ENCODE measurements at regions not wholly inside any gene's neighbourhood (a gene's known extent, or its start where the extent isn't known, plus 50 kb on each side); places are given as distances from the start of the nearest gene placed in this dataset.

GRCh38 chr18:10041180-10041579, 127.4 kb downstream of the VAPA start:
- Histone ChIP-seq H3K36me3 (ENCODE audit: low read depth) (no peaks in the 10 kb centered on the region), H3K4me1 (ENCODE audit: low read depth) (no peaks in the 10 kb centered on the region), H3K4me3 (no peak overlapping the region), H3K9me3 (peaks cover 8% of the 10 kb centered on the region)
- intact Hi-C loops (cut with DNase I, micrococcal nuclease) = no loop called here
- TF ChIP-seq CTCF (IDR thresholded peaks at IDR 0.05) = no peak
- DNase-seq = peak in 1 of 3 donors; percentile 30
- peak; percentile 70 for ATAC-seq

DNA sequence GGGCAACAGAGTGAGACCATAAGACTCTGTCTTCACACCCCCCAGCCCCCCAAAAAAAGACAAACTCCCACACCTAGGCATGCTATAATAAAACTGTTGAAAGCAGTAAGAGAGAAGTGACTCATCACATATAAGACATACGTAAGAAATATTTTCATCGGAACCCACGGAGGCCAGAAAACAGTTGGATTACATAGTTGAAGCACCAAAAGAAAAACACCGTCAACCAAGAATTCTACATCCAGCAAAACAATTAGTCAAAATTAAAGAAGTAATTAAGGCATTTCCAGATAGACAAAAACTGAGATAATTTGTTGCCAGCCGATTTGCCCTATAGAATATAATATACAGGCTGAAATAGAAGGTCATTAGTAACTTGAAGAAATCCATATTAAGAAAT, 128.7 kb downstream of the VAPA start:
- DNase-seq = no peak
- no peak overlapping the region for H3K4me3 ChIP-seq
- H3K4me1 ChIP-seq (ENCODE audit: low read depth) = no peaks in the 10 kb centered on the region
- H3K9me3 ChIP-seq = peaks cover 8% of the 10 kb centered on the region
- ATAC-seq = no peak
- no peaks in the 10 kb centered on the region for H3K36me3 ChIP-seq (ENCODE audit: low read depth)
- TF ChIP-seq CTCF (IDR thresholded peaks at IDR 0.05) = no peak
- intact Hi-C loops (cut with DNase I, micrococcal nuclease) = no loop called here

DNA sequence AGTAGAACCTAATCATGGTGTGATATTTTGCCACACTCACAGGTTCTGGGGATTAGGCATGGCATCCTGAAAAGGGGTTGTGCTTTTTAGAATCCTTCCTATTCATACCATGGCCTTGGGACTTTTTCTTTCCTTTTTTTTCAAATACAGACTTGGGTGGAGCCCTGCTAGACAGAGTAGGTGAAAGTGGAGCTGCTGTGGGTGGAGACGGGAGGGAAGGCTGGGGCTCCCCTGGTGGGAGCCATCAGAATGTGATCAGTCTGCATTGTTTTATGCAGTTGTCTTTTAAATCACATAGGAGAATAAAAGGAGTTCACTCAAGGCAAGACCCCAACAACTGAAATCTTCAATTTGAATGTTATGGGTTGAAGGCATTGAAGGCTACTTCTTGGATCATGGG, 130.2 kb downstream of the VAPA start:
- DNase-seq = no peak
- Histone ChIP-seq H3K9me3 (peaks cover 8% of the 10 kb centered on the region), H3K4me1 (ENCODE audit: low read depth) (no peaks in the 10 kb centered on the region), H3K36me3 (ENCODE audit: low read depth) (no peaks in the 10 kb centered on the region), H3K4me3 (no peak overlapping the region)
- intact Hi-C loops (cut with DNase I, micrococcal nuclease) = no loop called here
- TF ChIP-seq CTCF (IDR thresholded peaks at IDR 0.05) = no peak
- no peak for ATAC-seq

DNA sequence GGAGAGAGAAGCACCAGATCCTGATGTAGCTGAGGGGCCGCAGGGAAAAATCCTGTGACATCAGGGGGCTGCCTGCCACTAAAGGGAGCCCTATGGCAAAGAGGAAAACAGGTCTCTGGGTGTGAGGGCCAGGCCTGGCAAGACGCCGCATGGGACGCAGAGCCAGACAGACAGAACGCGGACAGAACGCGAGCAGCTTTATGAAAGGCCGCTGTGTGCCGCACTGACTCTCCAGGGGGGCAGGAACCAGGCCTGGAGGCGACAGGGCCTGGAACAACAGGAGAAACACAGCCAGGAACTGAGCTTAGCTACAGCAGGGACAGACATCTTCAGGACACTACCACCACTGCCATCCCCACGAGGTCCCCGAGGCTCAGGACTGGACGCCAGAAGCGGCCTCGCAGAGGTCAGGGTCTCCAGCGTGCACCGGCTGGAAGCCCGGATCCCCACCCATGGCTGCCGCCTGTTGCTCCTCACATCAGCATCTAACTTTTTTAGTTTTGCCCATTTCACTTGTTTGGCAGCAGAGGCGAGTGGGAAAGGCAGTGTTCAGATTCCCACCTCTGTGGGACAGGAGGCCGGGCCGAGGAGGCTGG, 131.6 kb downstream of the VAPA start:
- no peak for DNase-seq
- Histone ChIP-seq H3K4me3 (no peak overlapping the region), H3K36me3 (ENCODE audit: low read depth) (no peaks in the 10 kb centered on the region), H3K4me1 (ENCODE audit: low read depth) (no peaks in the 10 kb centered on the region), H3K9me3 (peaks cover 8% of the 10 kb centered on the region)
- ATAC-seq = no peak
- no peak for TF ChIP-seq CTCF (IDR thresholded peaks at IDR 0.05)
- intact Hi-C loops (cut with DNase I, micrococcal nuclease) = no loop called here

- DNase-seq (no peak), ATAC-seq (no peak)
- intact Hi-C loops (cut with DNase I, micrococcal nuclease) = no loop called here
- H3K4me3 ChIP-seq = no peak overlapping the region
- no peaks in the 10 kb centered on the region for H3K36me3 ChIP-seq (ENCODE audit: low read depth)
- no peak for TF ChIP-seq CTCF (IDR thresholded peaks at IDR 0.05)
- peaks cover 8% of the 10 kb centered on the region for H3K9me3 ChIP-seq
- no peaks in the 10 kb centered on the region for H3K4me1 ChIP-seq (ENCODE audit: low read depth)
Measured at GRCh38 chr18:10046178-10046807, 132.5 kb downstream of the VAPA start.
